Spleen (tissue), 7 donors: ENCODE measurements at regions not wholly inside any gene's neighbourhood (a gene's known extent, or its start where the extent isn't known, plus 50 kb on each side); places are given as distances from the start of the nearest gene placed in this dataset.

Experiments used
- POLR2A ChIP-seq, 3 donors: fragments of 450-650 bp; IDR thresholded peaks; one replicate each; pipeline ENCODE4 v1.5.1; 2017; ENCODE audit warnings: antibody characterized with exemption in 3 of 3, mild to moderate bottlenecking in 1 of 3
- TF ChIP-seq, protein P1 (sequence below), 11 experiments: fragments of 200-600 bp in 7 of 11; fragments of 450-650 bp in 4 of 11; sonication (generic) in 4 of 11; IDR thresholded peaks in 8 of 11; conservative IDR thresholded peaks in 3 of 11; 1 replicate in 7 of 11; 2 replicates in 4 of 11; pipeline versions ENCODE4 v1.4.0 to v1.8.0; 2016 to 2021; ENCODE audit warnings: antibody characterized with exemption in 11 of 11, inconsistent platforms in 4 of 11, mild to moderate bottlenecking in 1 of 11
- donor health status: DM: no; HTN: no; CAD: no; lungs with moderate emphysema.
- donor health status: DM: no; HTN: no; CAD: no.
- donor health status: DM: no; HTN: no; CAD: no.

DNA sequence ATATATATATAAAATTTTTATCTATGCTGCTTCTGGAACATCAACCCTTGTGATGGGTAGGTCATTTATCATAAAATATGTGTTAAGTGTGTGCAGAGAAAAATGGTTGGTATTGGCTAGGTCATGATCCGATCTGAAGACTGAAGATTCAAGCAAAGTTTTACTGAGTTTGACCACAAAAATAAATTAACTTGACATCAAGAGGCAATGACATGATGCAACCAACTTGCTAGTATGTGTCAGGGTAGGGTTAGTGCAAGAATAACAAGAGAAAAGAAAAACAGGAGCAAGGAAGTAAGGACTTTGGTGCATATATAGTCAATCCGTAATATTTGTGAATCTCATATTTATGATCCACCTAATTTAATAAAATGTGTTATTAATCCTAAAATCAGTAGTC lies 1202.0 kb upstream of the ADGRB3 start:
- TF ChIP-seq, protein P1, sequence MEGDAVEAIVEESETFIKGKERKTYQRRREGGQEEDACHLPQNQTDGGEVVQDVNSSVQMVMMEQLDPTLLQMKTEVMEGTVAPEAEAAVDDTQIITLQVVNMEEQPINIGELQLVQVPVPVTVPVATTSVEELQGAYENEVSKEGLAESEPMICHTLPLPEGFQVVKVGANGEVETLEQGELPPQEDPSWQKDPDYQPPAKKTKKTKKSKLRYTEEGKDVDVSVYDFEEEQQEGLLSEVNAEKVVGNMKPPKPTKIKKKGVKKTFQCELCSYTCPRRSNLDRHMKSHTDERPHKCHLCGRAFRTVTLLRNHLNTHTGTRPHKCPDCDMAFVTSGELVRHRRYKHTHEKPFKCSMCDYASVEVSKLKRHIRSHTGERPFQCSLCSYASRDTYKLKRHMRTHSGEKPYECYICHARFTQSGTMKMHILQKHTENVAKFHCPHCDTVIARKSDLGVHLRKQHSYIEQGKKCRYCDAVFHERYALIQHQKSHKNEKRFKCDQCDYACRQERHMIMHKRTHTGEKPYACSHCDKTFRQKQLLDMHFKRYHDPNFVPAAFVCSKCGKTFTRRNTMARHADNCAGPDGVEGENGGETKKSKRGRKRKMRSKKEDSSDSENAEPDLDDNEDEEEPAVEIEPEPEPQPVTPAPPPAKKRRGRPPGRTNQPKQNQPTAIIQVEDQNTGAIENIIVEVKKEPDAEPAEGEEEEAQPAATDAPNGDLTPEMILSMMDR (IDR thresholded peaks at IDR 0.05 in 8 of 11, conservative IDR thresholded peaks at IDR 0.05 in 3 of 11), result no peak
- TF ChIP-seq POLR2A (IDR thresholded peaks at IDR 0.05), result no peak
